Psoas muscle (tissue), 7 donors: ENCODE measurements at regions not wholly inside any gene's neighbourhood (a gene's known extent, or its start where the extent isn't known, plus 50 kb on each side); places are given as distances from the start of the nearest gene placed in this dataset.

Source experiments
- ATAC-seq, 4 donors: fragments of 200-7000 bp; cut with Tn5 transposase; one replicate each; pipeline ENCODE4 v1.9.1; 2020; ENCODE audit warnings: moderate library complexity in 3 of 4, mild to moderate bottlenecking in 2 of 4
- DNase-seq, 2 donors: peaks; one replicate each; pipeline ENCODE4 v3.0.0-alpha.2; 2020
- H3K27ac ChIP-seq: fragments of 200-600 bp; one replicate; pipeline ENCODE4 v1.8.0; 2022
- H3K27me3 ChIP-seq, 3 donors: fragments of 200-600 bp in 1 of 3; one replicate each; pipeline versions ENCODE4 v1.6.1 to v1.8.0; 2013 to 2022; ENCODE audit warnings: low read length in 2 of 3, mild to moderate bottlenecking in 2 of 3, moderate library complexity in 1 of 3; ENCODE audit not compliant: insufficient read depth in 3 of 3
- H3K36me3 ChIP-seq, 2 donors: fragments of 200-600 bp in 1 of 2; one replicate each; pipeline versions ENCODE4 v1.6.1 to v1.8.0; 2013 to 2022; ENCODE audit warnings: low read depth in 1 of 2, mild to moderate bottlenecking in 1 of 2, moderate library complexity in 1 of 2; ENCODE audit not compliant: insufficient read depth in 1 of 2
- H3K4me1 ChIP-seq: fragments of 200-600 bp; one replicate; pipeline ENCODE4 v1.8.0; 2022
- H3K4me3 ChIP-seq: fragments of 200-600 bp; one replicate; pipeline ENCODE4 v1.8.0; 2022; ENCODE audit warnings: mild to moderate bottlenecking
- H3K9me3 ChIP-seq: fragments of 200-600 bp; one replicate; pipeline ENCODE4 v1.8.0; 2022
- CTCF ChIP-seq: fragments of 200-600 bp; IDR thresholded peaks from one replicate; pipeline ENCODE4 v1.8.0; 2022; ENCODE audit warnings: antibody characterized with exemption
- WGBS, 3 donors: extraction: QIAGEN DNeasy Blood & Tissue Kit; methylation state at CpG; one replicate each; pipeline versions ENCODE4 v1.1.6 to v1.1.7; 2013; 5-methylcytosine and 5-hydroxymethylcytosine counted together
- intact Hi-C, 2 donors: fragments of 100-400 bp; cut with DNase I; formaldehyde crosslinking; loops; one replicate each; pipeline versions ENCODE4 v1.11.0 to v1.14.2; 2022
- donor health status: healthy with polysubstance abuse.
- donor health status: DM: no; HTN: no; CAD: no; lungs with moderate emphysema.
- donor health status: Bipolar disorder and iron deficiency.
- donor health status: healthy.
- donor health status: DM: yes; HTN: yes; CAD: no.
- donor health status: DM: no; HTN: no; CAD: no.
- donor health status: DM: yes; HTN: yes; CAD: no.

- no peak overlapping the region for H3K27ac ChIP-seq
- 18 to 34% (median 33%) methylated on average over 2 of the region's 2 CpGs for WGBS, 3 donors
- no peak overlapping the region for H3K4me3 ChIP-seq
- H3K36me3 ChIP-seq = no peaks in the 10 kb centered on the region
- H3K27me3 ChIP-seq = no peaks in the 10 kb centered on the region
- H3K4me1 ChIP-seq = no peaks in the 10 kb centered on the region
- intact Hi-C loops = no loop called here
- no peak for ATAC-seq
- no peak for DNase-seq
- TF ChIP-seq CTCF = no peak
- H3K9me3 ChIP-seq = no peaks in the 10 kb centered on the region
Observed at GRCh38 chrX:142742581-142742980, 283.1 kb upstream of the SPANXN4 start.

- 48 to 59% (median 55%) methylated on average over 2 of the region's 2 CpGs for WGBS, 3 donors
- H3K4me3 ChIP-seq = no peak overlapping the region
Observed at GRCh38 chrX:142733327-142733726, 292.4 kb upstream of the SPANXN4 start.

GRCh38 chrX:142711796-142712290 lies 313.9 kb upstream of the SPANXN4 start:
- Histone ChIP-seq H3K4me3 (no peak overlapping the region), H3K9me3 (no peaks in the 10 kb centered on the region), H3K4me1 (no peaks in the 10 kb centered on the region), H3K27ac (no peak overlapping the region), H3K27me3 (no peaks in the 10 kb centered on the region), H3K36me3 (no peaks in the 10 kb centered on the region)
- ATAC-seq (no peak), DNase-seq (no peak)
- 40 to 56% (median 49%) methylated on average over 3 of the region's 3 CpGs for WGBS, 3 donors
- intact Hi-C loops = no loop called here
- TF ChIP-seq CTCF = no peak

More at GRCh38 chrX:142733327-142733726, 292.4 kb upstream of the SPANXN4 start:
- Histone ChIP-seq H3K4me1 (no peaks in the 10 kb centered on the region), H3K27ac (no peak overlapping the region), H3K27me3 (no peaks in the 10 kb centered on the region), H3K36me3 (no peaks in the 10 kb centered on the region), H3K9me3 (no peaks in the 10 kb centered on the region)
- intact Hi-C loops = no loop called here
- DNase-seq (no peak), ATAC-seq (no peak)
- TF ChIP-seq CTCF = no peak

- Histone ChIP-seq H3K4me3 (no peak overlapping the region), H3K27ac (no peak overlapping the region), H3K27me3 (no peaks in the 10 kb centered on the region), H3K9me3 (no peaks in the 10 kb centered on the region), H3K4me1 (no peaks in the 10 kb centered on the region), H3K36me3 (no peaks in the 10 kb centered on the region)
- WGBS, 3 donors = 46 to 61% (median 58%) methylated on average over 2 of the region's 2 CpGs
- no peak for ATAC-seq
- no peak for DNase-seq
- TF ChIP-seq CTCF = no peak
- intact Hi-C loops = no loop called here
Observed at GRCh38 chrX:142702749-142703148, 323.0 kb upstream of the SPANXN4 start.

- Histone ChIP-seq H3K9me3 (no peaks in the 10 kb centered on the region), H3K27ac (no peak overlapping the region), H3K27me3 (no peaks in the 10 kb centered on the region), H3K4me1 (no peaks in the 10 kb centered on the region), H3K4me3 (no peak overlapping the region), H3K36me3 (no peaks in the 10 kb centered on the region)
- ATAC-seq (no peak), DNase-seq (no peak)
- 72 to 91% (median 89%) methylated on average over 2 of the region's 2 CpGs for WGBS, 3 donors
- intact Hi-C loops = no loop called here
- TF ChIP-seq CTCF = no peak
Observed at GRCh38 chrX:142688256-142688655, 337.5 kb upstream of the SPANXN4 start.
